A549 (cell line): ENCODE measurements at regions not wholly inside any gene's neighbourhood (a gene's known extent, or its start where the extent isn't known, plus 50 kb on each side); places are given as distances from the start of the nearest gene placed in this dataset.

Experiments
- ATAC-seq, 2 experiments: fragments of 200-7000 bp in 1 of 2; fragments of >200 bp in 1 of 2; cut with Nextera tagmentation in 1 of 2; cut with Tn5 transposase in 1 of 2; 3 replicates each; pipeline versions ENCODE4 v1.8.0 to v1.9.1; 2018 to 2020; ENCODE audit warnings: mild to moderate bottlenecking in 1 of 2, moderate library complexity in 1 of 2
- CTCF ChIA-PET: fragments of 300-600 bp; sonication (Branson Sonifier 250); formaldehyde crosslinking; extraction: SDS; loops from one replicate; lab custom pipeline; 2021; ENCODE audit warnings: antibody characterized with exemption, inconsistent platforms; lab: Yijun Ruan, JAX
- POLR2A ChIA-PET: fragments of 350-600 bp; formaldehyde crosslinking; extraction: SDS; loops from one replicate; lab custom pipeline; 2021; ENCODE audit warnings: antibody characterized with exemption, inconsistent platforms; lab: Yijun Ruan, JAX
- DNase-seq, 2 experiments: peaks; one replicate each; pipeline versions ENCODE4 v3.0.0 to v3.0.0-alpha.2; 2011 to 2016; ENCODE audit warnings: low read depth in 1 of 2, low spot score in 1 of 2
- FAIRE-seq: peaks from 2 replicates; lab custom pipeline; 2011; peaks lifted over from hg19 to GRCh38; lab: Jason Lieb, UNC
- H3K27ac ChIP-seq, 2 experiments: fragments of >200 bp; sonication (Bioruptor Twin); formaldehyde crosslinking; 3 replicates each; pipeline ENCODE4 v1.5.1; 2016 to 2017
- H3K4me1 ChIP-seq: fragments of >200 bp; sonication (Bioruptor Twin); formaldehyde crosslinking; 3 replicates; pipeline ENCODE4 v1.6.1; 2016
- H3K4me2 ChIP-seq: fragments of >200 bp; sonication (Bioruptor Twin); formaldehyde crosslinking; 3 replicates; pipeline ENCODE4 v1.6.1; 2016
- H3K4me3 ChIP-seq: fragments of >200 bp; sonication (Bioruptor Twin); formaldehyde crosslinking; 3 replicates; pipeline ENCODE4 v1.5.1; 2016
- H3K9me3 ChIP-seq: fragments of >200 bp; sonication (Bioruptor Twin); formaldehyde crosslinking; 3 replicates; pipeline ENCODE4 v1.6.1; 2016
- E2F6 ChIP-seq: IDR thresholded peaks from 2 replicates; pipeline ENCODE4 v1.6.1; 2012; ENCODE audit warnings: low read depth, borderline replicate concordance
- EHF ChIP-seq: fragments of 250-450 bp; sonication (Bioruptor Pico); IDR thresholded peaks from 2 replicates; pipeline ENCODE4 v1.5.0; 2020; ENCODE audit warnings: mild to moderate bottlenecking
- ESRRA ChIP-seq: fragments of 150-350 bp; IDR thresholded peaks from 2 replicates; pipeline ENCODE4 v1.6.1; 2014; ENCODE audit warnings: mild to moderate bottlenecking, low read length, borderline replicate concordance
- FOXS1 ChIP-seq: fragments of 250-450 bp; sonication (Bioruptor Pico); IDR thresholded peaks from 2 replicates; pipeline ENCODE4 v1.5.0; 2020; ENCODE audit warnings: mild to moderate bottlenecking, moderate library complexity
- HDAC2 ChIP-seq: fragments of 200-600 bp; sonication (generic); IDR thresholded peaks from 2 replicates; pipeline ENCODE4 v1.6.1; 2016
- HOXA7 ChIP-seq: fragments of 250-450 bp; sonication (Bioruptor Pico); IDR thresholded peaks from 2 replicates; pipeline ENCODE4 v1.5.0; 2020; ENCODE audit warnings: mild to moderate bottlenecking, moderate library complexity
- KDM1A ChIP-seq: fragments of 200-600 bp; sonication (generic); IDR thresholded peaks from 2 replicates; pipeline ENCODE4 v1.6.1; 2016; ENCODE audit warnings: low read depth, mild to moderate bottlenecking
- KDM5A ChIP-seq: fragments of 200-600 bp; sonication (generic); IDR thresholded peaks from 2 replicates; pipeline ENCODE4 v1.6.1; 2016; ENCODE audit warnings: antibody characterized with exemption, mild to moderate bottlenecking
- MAZ ChIP-seq: fragments of 150-350 bp; IDR thresholded peaks from 2 replicates; pipeline ENCODE4 v1.6.1; 2014; ENCODE audit warnings: antibody characterized with exemption, low read depth, low read length, borderline replicate concordance
- MYC ChIP-seq: IDR thresholded peaks from 2 replicates; pipeline ENCODE4 v1.6.1; 2012; ENCODE audit warnings: mild to moderate bottlenecking, inconsistent platforms, low read length, improper control_type of control experiment, borderline replicate concordance
- NPAS2 ChIP-seq: fragments of 250-450 bp; sonication (Bioruptor Pico); IDR thresholded peaks from 2 replicates; pipeline ENCODE4 v1.8.0; 2022; ENCODE audit warnings: mild to moderate bottlenecking, moderate library complexity, borderline replicate concordance
- NR3C1 ChIP-seq: fragments of >200 bp; sonication (Bioruptor Twin); formaldehyde crosslinking; IDR thresholded peaks from 3 replicates; pipeline ENCODE4 v1.6.1; 2017
- PBX3 ChIP-seq: IDR thresholded peaks from 2 replicates; pipeline ENCODE4 v1.6.1; 2012
- PHF8 ChIP-seq: fragments of 200-600 bp; sonication (generic); IDR thresholded peaks from 2 replicates; pipeline ENCODE4 v1.6.1; 2016; ENCODE audit warnings: low read depth, mild to moderate bottlenecking, antibody characterized with exemption, moderate library complexity, borderline replicate concordance
- POLR2AphosphoS2 ChIP-seq: conservative IDR thresholded peaks from 2 replicates; pipeline ENCODE4 v1.6.1; 2012; ENCODE audit warnings: low read length, improper control_type of control experiment, inconsistent platforms
- RARB ChIP-seq: fragments of 250-450 bp; sonication (Bioruptor Pico); IDR thresholded peaks from 2 replicates; pipeline ENCODE4 v1.8.0; 2021; ENCODE audit warnings: mild to moderate bottlenecking, moderate library complexity
- RCOR1 ChIP-seq: fragments of 150-350 bp; IDR thresholded peaks from 2 replicates; pipeline ENCODE4 v1.6.1; 2014; ENCODE audit warnings: antibody characterized with exemption, low read length, low read depth
- REST ChIP-seq: fragments of 200-600 bp; sonication (generic); IDR thresholded peaks from 2 replicates; pipeline ENCODE4 v1.6.1; 2016; ENCODE audit warnings: antibody characterized with exemption, mild to moderate bottlenecking, moderate library complexity
- RFX5 ChIP-seq: fragments of 450-650 bp; IDR thresholded peaks from 2 replicates; pipeline ENCODE4 v1.7.1; 2014; ENCODE audit warnings: antibody characterized with exemption, mild to moderate bottlenecking, moderate library complexity
- SMC3 ChIP-seq: fragments of >200 bp; sonication (Bioruptor Twin); formaldehyde crosslinking; IDR thresholded peaks from 3 replicates; pipeline ENCODE4 v1.6.1; 2018; ENCODE audit warnings: inconsistent platforms
- SREBF2 ChIP-seq: fragments of 450-650 bp; IDR thresholded peaks from 2 replicates; pipeline ENCODE4 v1.6.1; 2014; ENCODE audit warnings: mild to moderate bottlenecking, moderate library complexity
- ZSCAN20 ChIP-seq: fragments of 250-450 bp; sonication (Bioruptor Pico); IDR thresholded peaks from 2 replicates; pipeline ENCODE4 v1.8.0; 2022; ENCODE audit warnings: mild to moderate bottlenecking, moderate library complexity
- WGBS: methylation state at CpG from one replicate; pipeline ENCODE4 v1.1.6; 2017; ENCODE audit errors: missing lambda C conversion rate; 5-methylcytosine and 5-hydroxymethylcytosine counted together

- POLR2A ChIA-PET = no interaction called here
- no peak for DNase-seq
- TF ChIP-seq KDM5A (no peak), PHF8 (no peak), RFX5 (no peak), POLR2AphosphoS2 (no peak), RARB (CRISPR knock-in tag) (no peak), NR3C1 (no peak), RCOR1 (no peak), NPAS2 (CRISPR knock-in tag) (no peak), SMC3 (no peak), HOXA7 (CRISPR knock-in tag) (no peak), SREBF2 (no peak), HDAC2 (no peak), KDM1A (no peak)
- ATAC-seq = no peak
- Histone ChIP-seq H3K27ac (no peak overlapping the region), H3K9me3 (no peaks in the 10 kb centered on the region), H3K4me2 (no peak overlapping the region), H3K4me1 (no peaks in the 10 kb centered on the region), H3K4me3 (no peak overlapping the region)
- 45% methylated on average over 2 of the region's 2 CpGs for WGBS
- CTCF ChIA-PET = no interaction called here
- FAIRE-seq = no peak
Measured at GRCh38 chr6:165204807-165205545, 104.4 kb downstream of the C6orf118 start.

- POLR2A ChIA-PET = no interaction called here
- no peak for TF ChIP-seq MYC
- no peak for TF ChIP-seq E2F6
- TF ChIP-seq PBX3 = no peak
- TF ChIP-seq NPAS2 (CRISPR knock-in tag) = no peak
- TF ChIP-seq SREBF2 = no peak
- no peak for TF ChIP-seq FOXS1
- TF ChIP-seq KDM5A = no peak
- TF ChIP-seq RCOR1 = no peak
- no peak for TF ChIP-seq MAZ
- TF ChIP-seq REST = no peak
- no peak for TF ChIP-seq ESRRA
- TF ChIP-seq EHF (CRISPR knock-in tag) = no peak
- TF ChIP-seq ZSCAN20 (CRISPR knock-in tag) = no peak
- WGBS = 4% methylated on average over 1 of the region's 1 CpG
- CTCF ChIA-PET = no interaction called here
- FAIRE-seq (no peak), DNase-seq (no peak), ATAC-seq (no peak)
- H3K4me1 ChIP-seq = no peaks in the 10 kb centered on the region
- no peak overlapping the region for H3K4me3 ChIP-seq
- no peak overlapping the region for H3K27ac ChIP-seq
- no peaks in the 10 kb centered on the region for H3K9me3 ChIP-seq
- H3K4me2 ChIP-seq = no peak overlapping the region
Measured at GRCh38 chr6:165200178-165200577, 109.2 kb downstream of the C6orf118 start.
